ENCODE measurements at regions not wholly inside any gene's neighbourhood (a gene's known extent, or its start where the extent isn't known, plus 50 kb on each side); places are given as distances from the start of the nearest gene placed in this dataset.

DNA sequence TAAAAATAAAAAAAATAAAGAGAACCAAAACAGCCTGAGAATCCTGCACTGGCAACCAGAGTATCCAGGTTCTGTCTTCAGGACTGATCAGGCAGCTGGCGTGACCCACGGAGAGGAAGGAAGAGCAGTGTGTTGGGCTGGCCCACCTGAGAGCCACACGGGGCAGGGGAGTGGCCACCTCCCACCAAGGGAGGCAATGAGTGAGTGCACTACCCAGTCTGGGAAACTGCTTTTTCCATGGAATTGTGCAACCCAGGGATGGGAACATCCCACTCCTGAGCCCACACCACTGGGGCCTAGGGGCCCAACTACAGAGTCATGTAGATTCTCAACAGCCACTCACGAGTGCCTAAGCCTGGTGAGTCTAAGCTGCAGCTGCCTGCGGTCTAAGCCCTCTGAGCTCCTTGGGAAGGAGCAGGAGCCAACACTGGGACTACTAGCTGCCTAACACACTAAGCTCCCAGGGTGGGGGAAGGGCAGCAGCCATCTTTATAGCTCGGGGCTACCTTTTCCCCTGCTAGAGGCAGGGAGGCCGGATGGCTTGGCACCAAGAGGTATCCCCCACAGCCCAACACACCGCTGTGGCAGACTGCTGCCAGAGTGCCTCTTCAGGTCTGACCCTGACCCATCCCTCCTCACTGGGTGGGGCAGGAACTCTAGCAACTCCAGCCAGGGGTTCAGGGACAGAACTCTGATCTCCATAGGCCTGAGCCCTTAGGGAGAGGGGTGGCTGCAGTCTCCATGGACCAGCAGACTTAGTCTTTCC, 610.9 kb downstream of the RERGL start:
- Histone ChIP-seq H3K36me3 (no peaks in the 10 kb centered on the region), H3K9me3 (replicated peaks) (no peaks in the 10 kb centered on the region), H3K4me3 (no peak overlapping the region), H3K4me1 (no peaks in the 10 kb centered on the region), H3K27ac (no peak overlapping the region), H3K27me3 (no peaks in the 10 kb centered on the region)
- peak; percentile 13 to 17 for DNase-seq

DNA sequence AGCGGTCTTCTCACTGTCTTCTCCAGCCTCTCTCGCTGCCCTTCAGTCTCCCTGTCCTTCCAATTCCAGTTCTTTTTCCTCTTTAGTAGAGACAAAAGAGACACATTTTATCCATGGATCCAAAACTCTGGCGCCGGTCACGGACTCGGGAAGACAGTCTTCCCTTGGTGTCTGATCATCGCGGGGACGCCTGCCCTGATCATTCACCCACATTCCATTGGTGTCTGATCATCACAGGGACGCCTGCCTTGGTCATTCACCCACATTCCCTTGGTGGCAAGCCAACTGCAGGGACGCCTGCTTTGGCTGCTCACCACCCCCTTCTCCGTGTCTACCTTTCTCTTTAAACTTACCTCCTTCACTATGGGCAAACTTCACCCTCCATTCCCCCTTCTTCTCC, 619.5 kb downstream of the RERGL start:
- Histone ChIP-seq H3K27me3 (no peaks in the 10 kb centered on the region), H3K4me1 (no peaks in the 10 kb centered on the region), H3K27ac (no peak overlapping the region), H3K9me3 (replicated peaks) (no peaks in the 10 kb centered on the region), H3K36me3 (no peaks in the 10 kb centered on the region), H3K4me3 (no peak overlapping the region)
- no peak for DNase-seq

DNA sequence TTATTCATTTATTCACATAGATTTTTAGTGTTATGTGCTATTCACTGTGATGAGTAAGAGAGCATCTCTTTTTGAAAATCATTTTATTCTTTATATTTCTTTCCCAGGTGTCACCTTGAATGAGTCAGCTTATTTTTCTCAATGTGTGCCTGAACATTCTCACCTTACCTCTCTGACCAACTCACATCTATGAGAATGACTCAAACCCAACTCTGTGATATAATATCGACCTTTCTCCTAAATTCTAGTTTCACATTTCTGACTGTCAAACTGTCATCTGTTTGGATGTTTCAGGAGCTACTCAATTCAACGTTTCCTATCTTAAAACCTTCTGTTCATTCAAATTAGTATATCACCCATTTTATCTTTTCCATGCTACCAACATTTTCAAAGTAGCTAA, 630.8 kb downstream of the RERGL start:
- Histone ChIP-seq H3K27me3 (no peaks in the 10 kb centered on the region), H3K36me3 (no peaks in the 10 kb centered on the region), H3K4me3 (no peak overlapping the region), H3K27ac (no peak overlapping the region), H3K4me1 (no peaks in the 10 kb centered on the region), H3K9me3 (replicated peaks) (no peaks in the 10 kb centered on the region)
- no peak for DNase-seq

DNA sequence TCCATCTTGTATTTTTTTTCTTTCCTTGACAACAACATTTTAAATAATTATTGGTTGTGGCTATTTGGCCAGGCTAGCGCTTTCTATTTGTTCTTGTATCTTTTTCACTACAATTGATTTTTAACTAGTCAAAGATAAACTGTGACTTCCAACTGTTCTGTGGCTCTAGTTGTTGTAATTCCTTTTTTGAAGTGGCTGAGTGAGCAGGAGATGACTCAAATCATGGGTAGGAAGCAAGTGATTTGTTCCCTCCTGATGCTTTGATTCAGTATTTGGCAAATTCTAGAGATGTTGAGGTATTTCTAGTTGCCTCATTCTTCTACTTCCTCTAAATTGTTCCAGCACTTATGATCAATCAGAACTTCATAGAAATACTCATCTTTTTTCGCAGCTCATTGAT, 633.5 kb downstream of the RERGL start:
- no peaks in the 10 kb centered on the region for H3K27me3 ChIP-seq
- no peak overlapping the region for H3K27ac ChIP-seq
- no peak for DNase-seq
- no peaks in the 10 kb centered on the region for H3K9me3 ChIP-seq (replicated peaks)
- H3K36me3 ChIP-seq, result no peaks in the 10 kb centered on the region
- no peak overlapping the region for H3K4me3 ChIP-seq
- H3K4me1 ChIP-seq, result no peaks in the 10 kb centered on the region

DNA sequence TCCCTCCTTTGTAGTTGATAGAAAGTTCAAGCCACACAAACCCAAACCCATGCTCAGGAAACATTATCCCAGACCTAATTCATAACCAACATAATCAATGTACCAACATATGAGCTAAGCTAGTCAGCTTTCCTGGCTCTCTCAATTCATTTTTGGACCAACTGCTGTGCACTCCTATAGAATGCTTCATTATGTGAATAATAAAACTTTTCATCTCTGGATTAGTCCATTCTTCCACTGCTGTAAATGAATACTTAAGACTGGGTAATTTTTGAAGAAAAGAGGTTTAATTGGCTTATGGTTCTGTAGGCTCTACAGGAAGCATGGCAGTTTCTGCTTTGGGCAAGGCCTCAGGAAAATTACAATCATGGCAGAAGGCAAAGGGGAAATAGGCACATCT, 651.9 kb downstream of the RERGL start:
- Histone ChIP-seq H3K4me1 (no peaks in the 10 kb centered on the region), H3K4me3 (no peak overlapping the region), H3K27ac (no peak overlapping the region), H3K36me3 (no peaks in the 10 kb centered on the region), H3K27me3 (no peaks in the 10 kb centered on the region), H3K9me3 (replicated peaks) (no peaks in the 10 kb centered on the region)
- DNase-seq, result no peak

DNA sequence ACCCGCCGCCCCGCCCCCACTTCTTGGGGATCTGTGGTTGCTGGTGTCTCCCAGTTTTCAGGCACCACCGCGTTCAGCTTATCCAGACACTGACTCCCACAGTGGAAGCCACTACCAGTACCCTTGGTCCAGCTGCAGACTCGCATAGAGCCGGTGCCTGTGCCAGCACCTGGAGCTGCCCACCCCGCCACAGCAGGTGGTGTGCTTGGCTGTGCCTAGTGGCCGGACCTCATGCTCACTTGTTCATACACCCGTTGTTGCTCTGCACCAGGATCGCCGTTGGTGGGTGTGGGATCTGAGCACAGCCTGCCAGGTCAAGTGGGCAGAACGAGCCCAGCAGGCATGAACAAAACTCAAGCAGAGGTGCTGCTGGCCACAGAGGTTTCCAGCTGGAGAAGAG, 673.2 kb downstream of the RERGL start:
- H3K9me3 ChIP-seq (replicated peaks), result no peaks in the 10 kb centered on the region
- H3K27ac ChIP-seq, result no peak overlapping the region
- no peaks in the 10 kb centered on the region for H3K27me3 ChIP-seq
- H3K4me3 ChIP-seq, result no peak overlapping the region
- H3K36me3 ChIP-seq, result no peaks in the 10 kb centered on the region
- no peaks in the 10 kb centered on the region for H3K4me1 ChIP-seq
- DNase-seq, result no peak

DNA sequence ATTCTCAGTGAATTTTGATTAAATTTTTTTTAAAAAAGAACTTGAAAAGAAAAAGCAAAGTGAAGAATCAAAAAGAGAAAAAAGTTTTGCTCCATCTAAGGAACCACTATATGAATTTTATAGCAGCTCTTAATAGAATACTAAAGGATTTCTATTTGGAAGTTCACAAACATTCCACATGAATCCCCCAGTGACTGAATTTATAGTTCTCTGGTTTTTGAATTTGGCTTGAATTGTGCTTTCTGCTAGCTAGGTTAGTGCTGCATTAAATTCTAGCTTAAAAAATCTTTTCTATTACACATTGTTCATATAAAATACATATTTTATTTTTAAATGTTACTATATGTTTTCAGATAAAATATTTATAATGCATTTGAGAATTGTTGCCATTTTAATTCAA, 675.4 kb downstream of the RERGL start:
- Histone ChIP-seq H3K4me1 (no peaks in the 10 kb centered on the region), H3K9me3 (replicated peaks) (no peaks in the 10 kb centered on the region), H3K27me3 (no peaks in the 10 kb centered on the region), H3K27ac (no peak overlapping the region), H3K4me3 (no peak overlapping the region), H3K36me3 (no peaks in the 10 kb centered on the region)
- no peak for DNase-seq

DNA sequence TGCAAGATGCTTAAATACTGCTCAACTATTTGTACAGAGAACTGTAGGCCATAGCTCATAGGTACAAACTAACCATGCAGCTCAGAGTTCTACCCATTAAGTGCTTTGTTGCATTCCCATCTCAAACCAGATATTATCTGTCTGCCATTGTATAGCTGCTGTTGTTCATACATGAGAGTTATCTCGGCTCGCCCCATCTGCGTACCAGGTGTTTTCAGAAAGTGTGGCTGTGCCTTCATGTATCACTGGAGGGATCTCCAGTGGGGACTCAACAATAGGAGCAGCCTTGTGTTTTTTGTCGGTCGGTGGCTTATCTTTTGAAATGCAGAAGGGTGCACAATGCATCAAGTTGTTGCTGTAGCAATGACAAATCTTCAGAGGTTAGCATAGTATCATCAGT, 678.3 kb downstream of the RERGL start:
- H3K4me3 ChIP-seq, result no peak overlapping the region
- no peaks in the 10 kb centered on the region for H3K36me3 ChIP-seq
- DNase-seq, result no peak
- H3K4me1 ChIP-seq, result no peaks in the 10 kb centered on the region
- no peaks in the 10 kb centered on the region for H3K27me3 ChIP-seq
- no peaks in the 10 kb centered on the region for H3K9me3 ChIP-seq (replicated peaks)
- H3K27ac ChIP-seq, result no peak overlapping the region

DNA sequence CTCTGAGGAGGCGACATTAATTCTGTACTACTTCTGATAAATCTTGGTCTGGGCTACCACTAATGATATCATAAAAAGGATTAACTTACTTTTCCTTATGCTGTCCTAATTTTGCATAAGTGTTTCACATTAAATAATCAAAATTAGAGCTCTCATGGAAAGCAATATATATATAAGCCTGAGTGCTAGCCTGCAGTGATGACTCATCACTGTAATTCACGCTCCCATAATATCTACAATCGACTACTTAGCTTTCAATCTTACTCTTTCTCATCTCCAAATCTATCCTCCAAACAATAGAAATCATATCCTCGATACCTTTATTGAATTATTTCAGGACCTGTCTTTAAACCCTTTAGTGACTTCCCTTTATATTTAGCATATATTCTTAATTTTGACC, 701.3 kb downstream of the RERGL start:
- no peak overlapping the region for H3K27ac ChIP-seq
- no peaks in the 10 kb centered on the region for H3K36me3 ChIP-seq
- H3K9me3 ChIP-seq (replicated peaks), result no peaks in the 10 kb centered on the region
- H3K27me3 ChIP-seq, result no peaks in the 10 kb centered on the region
- H3K4me3 ChIP-seq, result no peak overlapping the region
- H3K4me1 ChIP-seq, result no peaks in the 10 kb centered on the region
- no peak for DNase-seq

DNA sequence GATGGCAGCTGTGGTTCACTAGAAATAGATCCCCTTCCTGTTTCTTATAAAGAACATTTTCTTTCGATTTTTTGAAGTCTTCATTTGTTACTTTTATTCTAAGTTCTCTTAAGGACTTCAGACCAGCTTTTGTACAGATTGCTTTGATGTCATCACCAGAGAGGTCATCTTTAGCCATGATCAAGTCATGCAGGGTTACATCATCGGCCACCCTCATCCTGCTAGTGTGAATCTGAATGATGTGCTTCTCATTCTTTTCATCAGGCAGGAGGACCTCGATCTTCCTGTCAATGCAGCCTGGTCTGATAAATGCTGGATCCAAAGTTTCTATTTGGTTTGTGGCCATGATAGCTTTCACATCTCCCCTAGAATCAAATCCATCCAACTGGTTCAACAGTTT, 706.7 kb downstream of the RERGL start:
- no peak for DNase-seq
- H3K4me1 ChIP-seq, result no peaks in the 10 kb centered on the region
- no peaks in the 10 kb centered on the region for H3K9me3 ChIP-seq (replicated peaks)
- H3K27me3 ChIP-seq, result no peaks in the 10 kb centered on the region
- no peak overlapping the region for H3K27ac ChIP-seq
- H3K4me3 ChIP-seq, result no peak overlapping the region
- no peaks in the 10 kb centered on the region for H3K36me3 ChIP-seq

DNA sequence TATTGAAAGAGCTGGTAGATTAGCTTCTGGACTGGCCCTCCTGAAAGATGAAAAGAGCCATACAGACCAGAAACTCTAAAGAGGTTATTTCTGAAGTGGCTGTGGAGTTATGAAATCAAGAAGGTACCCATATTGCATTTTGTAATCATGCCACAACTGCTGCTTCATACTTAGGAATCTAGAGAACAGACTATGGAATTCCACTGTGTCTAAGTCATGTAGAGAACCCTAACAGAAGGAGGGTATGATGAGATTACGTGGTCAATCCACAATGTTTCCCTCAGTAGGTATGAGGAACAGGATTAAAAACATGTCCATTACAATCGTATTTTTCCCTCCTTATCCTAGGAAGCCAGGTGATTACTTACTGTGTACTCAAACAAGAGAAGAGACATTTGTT, 708.8 kb downstream of the RERGL start:
- Histone ChIP-seq H3K4me1 (no peaks in the 10 kb centered on the region), H3K27ac (no peak overlapping the region), H3K4me3 (no peak overlapping the region), H3K9me3 (replicated peaks) (no peaks in the 10 kb centered on the region), H3K36me3 (no peaks in the 10 kb centered on the region), H3K27me3 (no peaks in the 10 kb centered on the region)
- no peak for DNase-seq

DNA sequence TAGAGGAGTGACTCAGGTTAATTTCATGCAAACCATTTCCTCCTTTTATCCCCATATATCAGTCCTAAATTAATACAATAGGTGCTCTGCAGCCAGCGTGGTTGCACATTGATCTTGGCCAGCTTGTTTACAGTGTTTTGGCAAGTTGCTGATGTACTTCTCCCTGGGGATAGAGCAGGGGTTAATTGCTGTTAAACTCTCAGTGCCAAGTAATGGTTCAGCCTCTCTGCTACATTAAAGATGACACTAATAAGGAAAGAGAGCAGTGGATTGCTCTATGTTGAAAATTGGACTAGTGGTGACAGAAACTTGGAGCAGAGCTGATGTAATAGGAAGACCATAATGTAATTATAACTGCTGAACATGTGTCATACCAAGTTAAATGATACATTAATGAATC, 717.5 kb downstream of the RERGL start:
- Histone ChIP-seq H3K36me3 (no peaks in the 10 kb centered on the region), H3K27me3 (no peaks in the 10 kb centered on the region), H3K4me3 (no peak overlapping the region), H3K4me1 (no peaks in the 10 kb centered on the region), H3K9me3 (replicated peaks) (no peaks in the 10 kb centered on the region), H3K27ac (no peak overlapping the region)
- DNase-seq, result no peak

DNA sequence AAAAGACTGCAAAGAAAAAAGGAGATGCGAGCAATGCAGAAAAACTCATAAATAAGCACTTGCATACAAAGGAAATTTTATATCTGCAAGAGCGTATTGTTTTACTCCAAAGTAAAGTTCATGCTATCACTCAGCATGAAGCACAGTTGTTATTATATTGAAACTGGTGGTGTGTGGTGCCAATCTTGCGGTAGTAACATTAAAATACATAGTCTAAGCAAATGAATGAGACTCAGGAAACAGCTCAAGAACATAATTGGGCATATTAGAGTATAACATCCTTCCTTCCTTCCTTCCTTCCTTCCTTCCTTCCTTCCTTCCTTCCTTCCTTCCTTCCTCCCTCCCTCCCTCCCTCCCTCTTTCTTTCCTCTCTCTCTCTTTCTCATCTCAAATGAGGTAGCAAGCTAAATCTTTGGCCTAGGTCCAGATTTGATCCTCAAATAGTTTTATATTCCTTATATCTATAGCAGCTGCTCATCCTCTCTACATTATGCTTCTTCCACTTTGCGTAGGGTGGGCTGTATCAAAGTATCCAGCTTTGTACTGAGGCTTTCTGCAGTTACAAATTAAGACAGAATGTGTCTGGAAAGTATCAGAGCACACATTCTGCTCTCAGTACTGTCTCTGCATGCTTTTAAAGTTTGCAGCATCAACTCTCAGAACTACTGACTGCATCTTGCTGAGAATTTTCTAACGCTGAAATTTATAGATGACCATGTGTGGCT, 718.3 kb downstream of the RERGL start:
- no peak for DNase-seq
- Histone ChIP-seq H3K27me3 (no peaks in the 10 kb centered on the region), H3K27ac (no peak overlapping the region)

DNA sequence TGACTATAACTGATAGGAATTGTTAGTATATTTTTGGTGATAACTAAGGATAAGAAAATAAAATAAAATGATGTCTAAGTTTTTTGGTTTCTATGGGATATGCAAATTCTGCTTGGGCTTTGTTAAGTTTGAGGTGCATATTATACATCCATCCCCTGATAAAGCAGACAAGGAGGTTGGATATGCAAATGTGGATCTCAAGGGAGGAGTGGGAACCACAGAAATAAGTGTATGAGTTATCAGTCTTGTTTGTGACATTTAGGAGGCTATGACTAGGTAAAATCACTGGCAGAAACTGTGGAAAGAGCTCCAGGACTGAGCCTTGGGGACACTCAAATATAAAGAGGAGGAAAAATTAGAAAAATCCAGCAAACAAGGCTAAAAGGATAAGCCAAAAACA, 719.4 kb downstream of the RERGL start:
- H3K27ac ChIP-seq, result no peak overlapping the region
- no peaks in the 10 kb centered on the region for H3K9me3 ChIP-seq (replicated peaks)
- no peak overlapping the region for H3K4me3 ChIP-seq
- no peak for DNase-seq
- H3K36me3 ChIP-seq, result no peaks in the 10 kb centered on the region
- H3K4me1 ChIP-seq, result no peaks in the 10 kb centered on the region
- H3K27me3 ChIP-seq, result no peaks in the 10 kb centered on the region

More for the DNA sequence above, 718.3 kb downstream of the RERGL start:
- H3K36me3 ChIP-seq, result no peaks in the 10 kb centered on the region
- no peak overlapping the region for H3K4me3 ChIP-seq
- H3K9me3 ChIP-seq (replicated peaks), result no peaks in the 10 kb centered on the region
- no peaks in the 10 kb centered on the region for H3K4me1 ChIP-seq

DNA sequence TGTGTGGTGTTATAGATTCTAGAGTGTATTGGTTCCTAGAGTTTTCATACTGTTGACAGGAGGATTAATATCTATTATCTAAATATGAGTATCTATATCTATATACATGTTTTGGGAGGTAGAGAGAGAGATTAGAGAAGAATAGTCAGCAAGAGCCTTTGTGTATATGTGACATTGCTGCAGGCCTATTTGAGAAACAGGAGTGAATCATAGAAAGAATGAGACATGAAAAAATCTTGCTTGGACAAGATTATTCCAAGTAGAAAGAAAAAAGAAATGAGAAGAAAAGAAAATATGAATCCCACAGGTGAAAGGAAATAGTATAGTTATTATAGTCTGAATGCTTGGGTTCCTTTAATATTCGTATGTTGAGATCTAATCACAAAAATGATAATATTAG, 720.4 kb downstream of the RERGL start:
- Histone ChIP-seq H3K4me3 (no peak overlapping the region), H3K27ac (no peak overlapping the region), H3K9me3 (replicated peaks) (no peaks in the 10 kb centered on the region), H3K4me1 (no peaks in the 10 kb centered on the region), H3K36me3 (no peaks in the 10 kb centered on the region), H3K27me3 (no peaks in the 10 kb centered on the region)
- no peak for DNase-seq

DNA sequence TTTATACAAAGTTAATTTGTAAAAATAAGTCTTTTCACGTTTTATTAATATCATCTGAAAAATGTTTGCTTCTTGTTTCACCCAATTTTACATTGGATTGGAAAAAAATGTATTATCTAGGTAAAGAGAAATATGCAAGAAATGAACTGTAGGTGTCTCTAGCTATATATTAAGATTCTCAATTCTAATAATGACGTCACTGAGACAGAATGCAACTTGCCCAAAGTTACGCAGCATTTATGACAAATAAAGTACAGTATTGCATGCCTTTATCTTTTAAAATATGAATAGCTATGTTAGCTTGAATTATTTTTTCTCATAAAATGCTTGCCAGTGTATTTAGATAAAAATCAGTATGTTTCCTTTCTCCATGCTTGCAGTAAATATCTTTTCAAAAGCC, 728.8 kb downstream of the RERGL start:
- no peaks in the 10 kb centered on the region for H3K9me3 ChIP-seq (replicated peaks)
- DNase-seq, result no peak
- H3K4me1 ChIP-seq, result no peaks in the 10 kb centered on the region
- no peak overlapping the region for H3K4me3 ChIP-seq
- no peaks in the 10 kb centered on the region for H3K36me3 ChIP-seq
- H3K27me3 ChIP-seq, result no peaks in the 10 kb centered on the region
- no peak overlapping the region for H3K27ac ChIP-seq
